Middle frontal gyrus (tissue), 1 donor: ENCODE measurements at regions not wholly inside any gene's neighbourhood (a gene's known extent, or its start where the extent isn't known, plus 50 kb on each side); places are given as distances from the start of the nearest gene placed in this dataset.
A peak's percentile ranks its signal among the peaks of the same experiment; 100 is the strongest.
"Not testable (repeated sequence)": the region's sequence is repeated elsewhere in the genome, so short reads cannot be mapped to it uniquely, and the experiment has no call there.

Experiments used
- DNase-seq: peaks from one replicate; pipeline ENCODE4 v3.0.0-alpha.2; 2015; ENCODE audit warnings: low spot score; ENCODE audit errors: extremely low spot score

- DNase-seq = not testable (repeated sequence)
Observed at GRCh38 chr7:67358738-67359137, 362.1 kb downstream of the TYW1 start.

GRCh38 chr7:67359900-67360299 is 363.3 kb downstream of the TYW1 start:
- no peak for DNase-seq

- no peak for DNase-seq
Observed at GRCh38 chr7:67361150-67361549, 364.5 kb downstream of the TYW1 start.

GRCh38 chr7:67364441-67365017 is 367.9 kb downstream of the TYW1 start:
- no peak for DNase-seq

GRCh38 chr7:67371429-67372305 is 375.0 kb downstream of the TYW1 start:
- peak; percentile 42 for DNase-seq

GRCh38 chr7:67373389-67373788 is 376.8 kb downstream of the TYW1 start:
- not testable (repeated sequence) for DNase-seq

GRCh38 chr7:67375427-67375826 is 378.8 kb downstream of the TYW1 start:
- DNase-seq = no peak

GRCh38 chr7:67377939-67378862 is 381.6 kb downstream of the TYW1 start:
- DNase-seq = peak; percentile 21

GRCh38 chr7:67380326-67380725 is 383.7 kb downstream of the TYW1 start:
- no peak for DNase-seq

- no peak for DNase-seq
Observed at GRCh38 chr7:67380858-67381257, 384.2 kb downstream of the TYW1 start.

GRCh38 chr7:67387851-67388250 is 391.2 kb downstream of the TYW1 start:
- no peak for DNase-seq

GRCh38 chr7:67391168-67391567 is 394.5 kb downstream of the TYW1 start:
- DNase-seq = no peak

- no peak for DNase-seq
Observed at GRCh38 chr7:67392596-67393438, 396.2 kb downstream of the TYW1 start.

GRCh38 chr7:67393903-67394302 is 397.3 kb downstream of the TYW1 start:
- no peak for DNase-seq

- no peak for DNase-seq
Observed at GRCh38 chr7:67398916-67399315, 402.3 kb downstream of the TYW1 start.

- no peak for DNase-seq
Observed at GRCh38 chr7:67401492-67401891, 404.9 kb downstream of the TYW1 start.

GRCh38 chr7:67402280-67402679 is 405.6 kb downstream of the TYW1 start:
- no peak for DNase-seq

GRCh38 chr7:67406976-67407375 is 410.3 kb downstream of the TYW1 start:
- no peak for DNase-seq

- DNase-seq = no peak
Observed at GRCh38 chr7:67407392-67408071, 410.9 kb downstream of the TYW1 start.

- DNase-seq = no peak
Observed at GRCh38 chr7:67408109-67408508, 411.5 kb downstream of the TYW1 start.
